ENCODE measurements at regions not wholly inside any gene's neighbourhood (a gene's known extent, or its start where the extent isn't known, plus 50 kb on each side); places are given as distances from the start of the nearest gene placed in this dataset.

GRCh38 chr7:93029056-93029455, 88.7 kb downstream of the SAMD9 start:
- no peak for TF ChIP-seq GABPA (IDR thresholded peaks at IDR 0.05; ENCODE audit: borderline replicate concordance, insufficient read depth, low read length)
- TF ChIP-seq BCL11A (IDR thresholded peaks at IDR 0.05; ENCODE audit: low read depth in 2 of 2, low read length in 2 of 2) = no peak
- no peak for TF ChIP-seq POLR2A (IDR thresholded peaks at IDR 0.05; ENCODE audit: control extremely low read depth in 1 of 2, low read depth in 2 of 2, low read length in 2 of 2)
- no peak for TF ChIP-seq BRCA1 (IDR thresholded peaks at IDR 0.05; ENCODE audit: low read depth, low read length)
- no peak for TF ChIP-seq CTCF (IDR thresholded peaks at IDR 0.05; ENCODE audit: control extremely low read depth in 1 of 3, insufficient read depth in 1 of 3, low read depth in 1 of 3, low read length in 3 of 3)
- TF ChIP-seq SP2 (IDR thresholded peaks at IDR 0.05; ENCODE audit: low read length) = no peak
- no peak for TF ChIP-seq RNF2 (IDR thresholded peaks at IDR 0.05; ENCODE audit: borderline replicate concordance, low read depth, low read length, missing control alignments, poor library complexity, severe bottlenecking)
- no peak for TF ChIP-seq CREB1 (IDR thresholded peaks at IDR 0.05)
- no peak for TF ChIP-seq KDM1A (IDR thresholded peaks at IDR 0.05; ENCODE audit: borderline replicate concordance, low read length)
